ENCODE measurements at regions not wholly inside any gene's neighbourhood (a gene's known extent, or its start where the extent isn't known, plus 50 kb on each side); places are given as distances from the start of the nearest gene placed in this dataset.
A peak's percentile ranks its signal among the peaks of the same experiment; 100 is the strongest.

- no peaks in the 10 kb centered on the region for H3K27me3 ChIP-seq
- no peak for TF ChIP-seq CTCF (IDR thresholded peaks at IDR 0.05)
- intact Hi-C loops (cut with DNase I), result no loop called here
- no peaks in the 10 kb centered on the region for H3K36me3 ChIP-seq
- no peaks in the 10 kb centered on the region for H3K9me3 ChIP-seq
- peaks cover 0 to 10% (median 3%) of the 10 kb centered on the region in 3 donors for H3K4me1 ChIP-seq
- H3K27ac ChIP-seq, result no peak overlapping the region
- no peak overlapping the region for H3K4me3 ChIP-seq
- FAIRE-seq (no peak), DNase-seq (no peak), ATAC-seq (peak in 1 of 4 donors; percentile 35)
Measured at GRCh38 chr7:109336531-109336930, 766.9 kb downstream of the DNAJB9 start.

DNA sequence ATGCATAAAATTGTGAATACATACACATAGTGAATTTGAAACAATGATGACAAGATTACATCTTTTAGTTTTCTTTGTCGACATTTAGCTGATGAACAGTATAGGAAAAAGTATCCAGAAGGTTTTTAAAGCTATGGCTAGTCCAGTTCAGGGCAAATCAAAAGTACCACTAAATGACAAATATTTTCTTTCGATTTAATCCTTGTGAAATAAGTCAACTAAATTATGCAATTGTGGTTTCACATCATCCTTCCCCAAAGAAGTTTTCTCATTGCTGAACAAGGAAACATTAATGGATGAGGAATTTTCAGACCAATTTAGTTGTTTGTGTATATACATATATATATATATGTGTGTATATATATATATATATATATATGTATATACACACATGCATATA lies 774.0 kb downstream of the DNAJB9 start:
- no peak for DNase-seq
- no peak for TF ChIP-seq CTCF (IDR thresholded peaks at IDR 0.05)
- intact Hi-C loops (cut with DNase I), result no loop called here
- no peak for FAIRE-seq
- no peak overlapping the region for H3K4me3 ChIP-seq
- H3K9me3 ChIP-seq, result no peaks in the 10 kb centered on the region
- H3K27me3 ChIP-seq, result no peaks in the 10 kb centered on the region
- H3K27ac ChIP-seq, result no peak overlapping the region
- ATAC-seq, result no peak
- 76 to 87% methylated on average over 2 of the region's 2 CpGs for WGBS, 2 donors
- H3K36me3 ChIP-seq, result no peaks in the 10 kb centered on the region
- no peaks in the 10 kb centered on the region for H3K4me1 ChIP-seq

DNA sequence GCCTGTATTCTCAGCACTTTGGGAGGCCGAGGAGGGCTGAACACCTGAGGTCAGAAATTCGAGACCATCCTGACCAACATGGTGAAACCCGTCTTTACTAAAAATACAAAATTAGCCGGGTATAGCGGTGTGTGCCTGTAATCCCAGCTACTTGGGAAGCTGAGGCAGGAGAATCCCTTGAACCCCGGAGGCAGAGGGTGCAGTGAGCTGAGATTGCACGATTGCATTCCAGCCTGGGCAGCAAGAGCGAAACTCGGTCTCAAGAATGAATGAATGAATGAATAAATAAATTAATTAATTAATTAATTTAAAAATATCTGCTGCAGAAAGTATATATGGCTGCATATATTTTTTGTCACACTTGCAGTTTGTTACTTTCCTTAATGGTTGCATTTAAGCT lies 781.8 kb downstream of the DNAJB9 start:
- H3K36me3 ChIP-seq, result no peaks in the 10 kb centered on the region
- FAIRE-seq, result no peak
- 96 to 97% methylated on average over 9 of the region's 9 CpGs for WGBS, 2 donors
- no peak for TF ChIP-seq CTCF (IDR thresholded peaks at IDR 0.05)
- H3K9me3 ChIP-seq, result no peaks in the 10 kb centered on the region
- intact Hi-C loops (cut with DNase I), result no loop called here
- no peaks in the 10 kb centered on the region for H3K4me1 ChIP-seq
- no peaks in the 10 kb centered on the region for H3K27me3 ChIP-seq
- no peak overlapping the region for H3K27ac ChIP-seq
- no peak overlapping the region for H3K4me3 ChIP-seq
- DNase-seq, result no peak
- no peak for ATAC-seq

GRCh38 chr7:109354000-109354399 lies 784.3 kb downstream of the DNAJB9 start:
- Histone ChIP-seq H3K4me1 (no peaks in the 10 kb centered on the region), H3K36me3 (no peaks in the 10 kb centered on the region), H3K9me3 (no peaks in the 10 kb centered on the region), H3K27ac (no peak overlapping the region), H3K27me3 (no peaks in the 10 kb centered on the region), H3K4me3 (no peak overlapping the region)
- FAIRE-seq, result no peak
- WGBS, 2 donors, result 70 to 85% methylated on average over 3 of the region's 3 CpGs
- TF ChIP-seq CTCF (IDR thresholded peaks at IDR 0.05), result no peak
- no peak for ATAC-seq
- intact Hi-C loops (cut with DNase I), result no loop called here
- DNase-seq, result no peak

- no peak for FAIRE-seq
- intact Hi-C loops (cut with DNase I), result no loop called here
- H3K9me3 ChIP-seq, result no peaks in the 10 kb centered on the region
- ATAC-seq, result no peak
- no peak for TF ChIP-seq CTCF (IDR thresholded peaks at IDR 0.05)
- WGBS, 2 donors, result 94 to 100% methylated on average over 1 of the region's 1 CpG
- no peaks in the 10 kb centered on the region for H3K4me1 ChIP-seq
- no peaks in the 10 kb centered on the region for H3K27me3 ChIP-seq
- H3K36me3 ChIP-seq, result no peaks in the 10 kb centered on the region
- H3K4me3 ChIP-seq, result no peak overlapping the region
- no peak overlapping the region for H3K27ac ChIP-seq
- DNase-seq, result no peak
Measured at GRCh38 chr7:109354552-109354951, 784.9 kb downstream of the DNAJB9 start.

All from pancreas (tissue), 10 donors.